Fibroblast of mammary gland (primary cell): ENCODE measurements at regions not wholly inside any gene's neighbourhood (a gene's known extent, or its start where the extent isn't known, plus 50 kb on each side); places are given as distances from the start of the nearest gene placed in this dataset.

Experiments
- DNase-seq: peaks from one replicate; pipeline ENCODE4 v3.0.0-alpha.2; 2010; ENCODE audit warnings: low read depth
- H3K4me3 ChIP-seq: 2 replicates; pipeline ENCODE4 v1.5.1; 2011; ENCODE audit warnings: low read depth, mild to moderate bottlenecking, low read length, moderate library complexity; ENCODE audit not compliant: control insufficient read depth
- CTCF ChIP-seq: conservative IDR thresholded peaks from 2 replicates; pipeline ENCODE4 v1.5.1; 2011; ENCODE audit warnings: low read depth, low read length, inconsistent platforms; ENCODE audit not compliant: control insufficient read depth, insufficient read depth

GRCh38 chr13:58597552-58597951 is 966.0 kb downstream of the PCDH17 start:
- TF ChIP-seq CTCF, result no peak
- DNase-seq, result no peak

GRCh38 chr13:58598241-58598640 is 966.7 kb downstream of the PCDH17 start:
- no peak overlapping the region for H3K4me3 ChIP-seq
- DNase-seq, result no peak
- TF ChIP-seq CTCF, result no peak

More at GRCh38 chr13:58597552-58597951, 966.0 kb downstream of the PCDH17 start:
- H3K4me3 ChIP-seq, result no peak overlapping the region

GRCh38 chr13:58611117-58611516 is 979.6 kb downstream of the PCDH17 start:
- DNase-seq, result no peak
- H3K4me3 ChIP-seq, result no peak overlapping the region
- TF ChIP-seq CTCF, result no peak

GRCh38 chr13:58617880-58618665 is 986.5 kb downstream of the PCDH17 start:
- no peak for TF ChIP-seq CTCF
- DNase-seq, result no peak
- no peak overlapping the region for H3K4me3 ChIP-seq

GRCh38 chr13:58619396-58620113 is 988.0 kb downstream of the PCDH17 start:
- no peak overlapping the region for H3K4me3 ChIP-seq
- DNase-seq, result no peak
- TF ChIP-seq CTCF, result no peak

GRCh38 chr13:58620176-58620575 is 988.6 kb downstream of the PCDH17 start:
- H3K4me3 ChIP-seq, result no peak overlapping the region
- no peak for DNase-seq
- TF ChIP-seq CTCF, result no peak
